ENCODE measurements at regions not wholly inside any gene's neighbourhood (a gene's known extent, or its start where the extent isn't known, plus 50 kb on each side); places are given as distances from the start of the nearest gene placed in this dataset.

GRCh38 chr14:45361727-45362126, 108.7 kb upstream of the MIS18BP1 start:
- DNase-seq, result no peak

DNA sequence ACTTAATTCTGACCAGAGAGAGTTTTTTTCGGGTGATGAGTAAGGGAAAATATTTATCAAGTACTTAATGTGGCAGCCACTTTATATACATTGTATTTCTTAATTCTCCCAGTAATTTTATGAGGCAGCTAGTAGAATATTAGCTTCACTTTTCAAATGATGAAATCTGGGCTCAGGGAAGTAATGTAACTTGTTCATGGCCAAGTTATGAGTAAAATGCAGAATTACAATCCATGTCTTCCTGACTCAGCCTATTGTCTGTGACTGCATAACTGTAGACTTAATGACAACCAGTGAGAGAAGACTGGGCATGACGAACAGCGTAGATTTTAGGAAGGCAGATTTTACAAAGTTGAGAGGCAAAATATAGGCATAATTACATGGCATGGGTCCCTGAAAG, 106.7 kb upstream of the MIS18BP1 start:
- DNase-seq, result no peak

- no peak for DNase-seq
Observed at GRCh38 chr14:45332360-45332988, 79.5 kb upstream of the MIS18BP1 start.

- DNase-seq, result no peak
Observed at GRCh38 chr14:45308745-45309397, 55.9 kb upstream of the MIS18BP1 start.

Data from renal pelvis (tissue), 1 donor.